ENCODE measurements at regions not wholly inside any gene's neighbourhood (a gene's known extent, or its start where the extent isn't known, plus 50 kb on each side); places are given as distances from the start of the nearest gene placed in this dataset.

GRCh38 chr2:8059255-8059654 lies 622.6 kb upstream of the ID2 start:
- DNase-seq (ENCODE audit: low read depth in 1 of 2, low spot score in 1 of 2), result no peak

DNA sequence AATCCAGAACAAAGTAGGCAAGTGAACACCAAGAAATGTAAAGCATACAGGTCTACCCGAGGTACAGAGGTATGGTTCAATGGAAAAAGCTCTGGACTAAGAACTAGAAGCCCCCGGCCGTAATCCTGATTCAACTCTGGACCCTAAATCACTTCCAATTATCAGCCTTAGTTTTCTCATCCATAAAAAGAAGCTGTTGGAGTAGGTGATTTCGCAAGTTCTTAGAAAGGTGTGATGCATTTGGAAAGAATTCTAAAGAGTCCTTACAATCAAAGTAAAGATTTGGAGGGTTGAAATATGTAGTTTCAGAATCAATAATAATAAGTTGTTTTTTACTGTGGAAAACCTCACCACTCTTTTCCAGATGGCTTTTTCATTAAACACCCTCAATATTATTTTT lies 622.1 kb upstream of the ID2 start:
- DNase-seq (ENCODE audit: low read depth in 1 of 2, low spot score in 1 of 2), result no peak

GRCh38 chr2:8061219-8061618 lies 620.6 kb upstream of the ID2 start:
- DNase-seq (ENCODE audit: low read depth in 1 of 2, low spot score in 1 of 2), result no peak

DNA sequence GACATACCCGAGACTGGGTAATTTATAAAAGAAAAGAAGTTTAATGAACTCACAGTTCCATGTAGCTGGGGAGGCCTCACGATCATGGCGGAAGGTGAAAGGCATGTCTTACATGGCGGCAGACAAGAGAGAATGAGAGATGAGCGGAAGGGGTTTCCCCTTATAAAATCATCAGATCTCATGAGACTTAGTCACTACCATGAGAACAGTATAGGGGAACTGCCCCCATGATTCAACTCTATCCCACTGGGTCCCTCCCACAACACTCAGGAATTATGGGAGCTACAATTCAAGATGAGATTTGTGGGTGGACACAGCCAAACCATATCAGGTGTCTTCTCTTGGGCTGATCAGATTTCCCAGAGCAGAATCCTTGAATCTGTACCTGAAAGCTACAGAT lies 617.3 kb upstream of the ID2 start:
- DNase-seq (ENCODE audit: low read depth in 1 of 2, low spot score in 1 of 2), result no peak

DNA sequence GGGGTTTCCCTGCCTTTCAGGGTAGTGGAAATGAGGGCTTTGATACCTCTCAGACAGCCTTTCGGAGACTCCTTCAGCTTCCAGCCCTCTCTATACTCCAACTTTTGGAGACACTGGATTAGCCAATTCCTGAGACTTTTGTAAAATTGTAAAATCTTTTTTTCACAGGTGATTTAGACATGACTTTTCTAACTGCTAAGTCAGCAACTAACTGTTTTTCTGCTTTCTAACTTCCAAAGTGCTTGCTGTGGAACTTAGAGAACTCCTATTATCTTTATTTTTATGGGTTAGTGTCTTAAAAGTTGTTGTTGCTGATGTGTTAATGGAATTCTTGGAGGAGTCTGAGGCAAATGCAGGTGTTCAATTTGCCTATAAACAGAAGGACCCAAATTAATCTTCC lies 616.7 kb upstream of the ID2 start:
- no peak for DNase-seq (ENCODE audit: low read depth in 1 of 2, low spot score in 1 of 2)

- no peak for DNase-seq (ENCODE audit: low read depth in 1 of 2, low spot score in 1 of 2)
Observed at GRCh38 chr2:8067784-8068336, 614.0 kb upstream of the ID2 start.

DNA sequence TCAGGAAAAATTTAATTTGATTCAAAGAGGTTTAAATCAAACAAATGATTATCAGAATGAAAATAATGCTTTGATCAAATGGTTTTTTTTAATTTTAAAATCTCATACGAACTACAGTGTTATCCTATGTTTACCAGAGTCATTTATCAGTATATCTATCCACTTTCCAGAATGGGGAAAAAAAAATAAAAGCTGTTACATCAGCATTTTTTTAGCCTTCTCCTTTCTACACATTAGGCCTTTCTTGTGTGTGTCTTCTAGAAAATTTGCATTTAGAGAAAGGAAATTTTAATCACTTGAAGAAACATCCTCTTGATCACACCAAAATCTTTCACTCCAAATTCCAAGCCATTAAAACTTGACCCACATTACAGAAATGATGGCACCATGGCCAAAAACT lies 608.9 kb upstream of the ID2 start:
- DNase-seq (ENCODE audit: low read depth in 1 of 2, low spot score in 1 of 2), result no peak

DNA sequence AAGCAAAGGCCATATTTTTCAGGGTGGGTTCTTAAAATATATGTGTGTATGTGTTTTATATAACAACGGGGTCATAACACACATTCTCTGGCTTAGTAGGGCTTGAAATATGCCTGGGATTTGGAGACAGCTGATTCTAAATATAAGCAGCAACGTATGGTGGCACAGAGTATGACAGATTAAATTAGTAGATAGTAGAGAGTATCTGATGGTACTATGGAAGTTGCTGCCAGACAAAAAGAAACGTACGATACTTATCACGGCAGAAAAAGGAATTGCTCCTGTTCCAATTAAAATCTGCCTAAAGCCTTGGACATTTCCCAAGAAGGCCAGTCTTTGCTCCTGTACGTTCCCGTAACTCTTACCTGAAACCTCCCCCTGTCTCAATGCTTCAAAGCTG lies 607.9 kb upstream of the ID2 start:
- no peak for DNase-seq (ENCODE audit: low read depth in 1 of 2, low spot score in 1 of 2)

GRCh38 chr2:8076448-8077342 lies 605.2 kb upstream of the ID2 start:
- no peak for DNase-seq (ENCODE audit: low read depth in 1 of 2, low spot score in 1 of 2)

DNA sequence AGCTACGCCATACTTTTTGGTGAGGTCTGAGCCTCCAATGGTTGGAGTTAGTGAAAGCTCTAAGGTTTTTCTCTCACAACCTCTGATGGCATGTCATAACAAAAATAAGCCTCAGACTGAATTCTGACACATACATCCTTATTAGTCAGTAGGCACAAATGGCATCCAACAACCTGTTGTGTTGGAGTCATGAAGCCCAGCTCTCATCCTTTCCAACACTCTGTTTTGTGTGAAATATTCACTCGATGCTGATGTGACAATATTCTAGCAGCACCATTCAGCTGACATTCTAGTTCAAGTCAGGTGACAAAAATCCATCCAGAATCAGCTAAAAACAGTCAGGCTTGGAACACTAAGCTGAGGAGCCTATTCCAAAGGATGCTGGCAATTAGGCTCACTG lies 603.2 kb upstream of the ID2 start:
- no peak for DNase-seq (ENCODE audit: low read depth in 1 of 2, low spot score in 1 of 2)

GRCh38 chr2:8080063-8080462 lies 601.8 kb upstream of the ID2 start:
- no peak for DNase-seq (ENCODE audit: low read depth in 1 of 2, low spot score in 1 of 2)

GRCh38 chr2:8081130-8081529 lies 600.7 kb upstream of the ID2 start:
- no peak for DNase-seq (ENCODE audit: low read depth in 1 of 2, low spot score in 1 of 2)

- no peak for DNase-seq (ENCODE audit: low read depth in 1 of 2, low spot score in 1 of 2)
Observed at GRCh38 chr2:8082840-8083239, 599.0 kb upstream of the ID2 start.

GRCh38 chr2:8086357-8086756 lies 595.5 kb upstream of the ID2 start:
- no peak for DNase-seq (ENCODE audit: low read depth in 1 of 2, low spot score in 1 of 2)

GRCh38 chr2:8086796-8087479 lies 594.9 kb upstream of the ID2 start:
- DNase-seq (ENCODE audit: low read depth in 1 of 2, low spot score in 1 of 2), result no peak

DNA sequence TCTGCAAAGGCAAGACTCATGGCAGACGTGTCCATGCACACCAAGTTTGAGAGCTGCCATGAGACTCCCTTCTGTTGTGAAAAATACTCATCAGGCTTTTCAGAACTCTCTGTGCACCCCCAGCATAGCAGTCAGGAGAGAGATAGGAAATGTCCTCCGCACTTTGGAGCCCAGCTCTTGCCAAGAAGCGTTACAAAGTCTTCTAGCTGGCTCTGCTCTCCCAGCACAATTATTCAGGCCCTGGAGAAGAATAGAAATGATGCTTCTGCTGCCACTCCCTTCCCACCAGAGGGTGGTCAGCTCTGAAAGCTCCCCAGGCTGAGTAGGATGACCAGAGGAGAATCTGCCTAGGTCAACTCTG lies 594.4 kb upstream of the ID2 start:
- DNase-seq (ENCODE audit: low read depth in 1 of 2, low spot score in 1 of 2), result no peak

- DNase-seq (ENCODE audit: low read depth in 1 of 2, low spot score in 1 of 2), result no peak
Observed at GRCh38 chr2:8088810-8089209, 593.0 kb upstream of the ID2 start.

- DNase-seq (ENCODE audit: low read depth in 1 of 2, low spot score in 1 of 2), result no peak
Observed at GRCh38 chr2:8089596-8089995, 592.3 kb upstream of the ID2 start.

DNA sequence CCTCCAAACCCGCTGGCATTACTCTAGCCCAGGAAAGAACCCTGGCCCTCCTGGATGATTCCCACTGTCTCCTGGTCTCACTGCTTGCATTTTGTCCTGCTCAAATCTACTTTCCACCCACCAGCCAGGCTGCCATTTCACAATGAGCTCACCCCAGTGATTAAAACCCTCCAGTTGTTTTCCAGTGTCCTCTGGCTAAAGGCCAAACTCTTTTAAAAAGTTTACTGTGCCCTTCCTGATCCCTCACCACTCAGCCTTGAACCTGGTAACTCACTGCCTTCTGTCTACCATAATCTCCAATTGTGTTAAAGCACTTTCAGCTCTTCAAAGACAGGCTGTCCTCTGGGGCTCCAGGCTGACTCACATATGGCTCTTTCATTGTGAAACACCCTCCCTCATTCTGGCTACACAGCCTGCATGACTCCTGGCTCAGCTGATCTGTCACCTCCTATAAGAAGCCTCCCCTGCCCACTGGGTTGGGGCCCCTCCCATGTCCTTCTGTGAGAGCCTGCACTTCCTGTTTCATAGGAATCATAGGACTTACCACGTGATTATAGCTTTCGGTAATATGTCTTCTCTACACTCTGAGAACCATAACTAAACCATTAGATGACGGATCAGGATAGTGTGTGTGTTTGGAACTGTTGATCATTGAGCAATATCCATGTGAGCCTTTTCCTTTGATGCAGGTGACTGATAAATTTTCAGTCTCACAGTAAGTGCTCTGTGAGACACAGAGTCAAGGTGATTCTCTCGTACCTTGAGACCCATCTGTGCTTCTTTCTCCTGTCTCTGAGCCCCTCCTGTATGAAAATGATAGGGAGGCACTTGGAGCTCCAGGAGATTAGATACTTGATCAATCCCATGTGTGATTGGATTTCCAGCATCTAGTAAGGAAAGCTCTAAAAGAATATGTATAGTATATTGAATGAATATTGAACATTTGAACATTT lies 590.8 kb upstream of the ID2 start:
- peak; percentile 24 to 43 for DNase-seq (ENCODE audit: low read depth in 1 of 2, low spot score in 1 of 2)

DNA sequence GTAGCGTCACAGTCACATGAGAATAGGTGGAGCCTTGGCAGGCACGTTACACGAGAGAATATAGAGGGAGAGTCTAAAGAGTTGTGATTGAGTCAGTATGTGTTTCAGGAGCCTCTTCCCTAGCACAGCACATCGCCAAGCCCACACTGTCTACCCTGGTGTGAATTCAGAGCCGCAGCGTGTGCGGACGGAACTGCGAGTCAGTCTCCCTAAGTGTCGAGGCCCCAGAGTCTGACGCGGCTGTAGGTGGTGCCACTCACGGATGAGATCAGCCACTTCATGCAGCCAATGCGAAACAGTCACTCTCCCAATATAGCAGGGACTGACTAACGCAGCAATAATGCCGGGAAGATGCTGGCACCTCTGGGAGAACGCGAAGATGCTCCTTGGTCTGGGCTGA lies 587.3 kb upstream of the ID2 start:
- DNase-seq (ENCODE audit: low read depth in 1 of 2, low spot score in 1 of 2), result no peak

DNA sequence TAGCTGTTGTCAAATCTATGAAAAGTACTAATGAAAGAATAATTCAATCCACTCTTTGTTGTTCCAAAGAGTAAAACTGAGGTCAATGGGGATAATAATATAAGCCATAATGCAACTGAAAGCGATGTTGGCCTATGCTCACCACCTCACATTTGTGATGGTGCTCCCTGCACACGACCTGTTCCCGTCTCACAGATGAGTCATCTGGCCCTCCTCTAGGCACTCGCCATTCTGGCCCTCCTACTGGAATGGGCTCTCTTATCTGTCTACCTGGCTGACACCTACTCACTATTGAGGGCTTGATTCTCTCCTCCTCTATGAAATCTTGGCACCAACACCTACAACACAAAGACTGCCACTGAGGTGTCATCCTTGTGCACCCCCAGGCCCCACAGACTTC lies 585.9 kb upstream of the ID2 start:
- no peak for DNase-seq (ENCODE audit: low read depth in 1 of 2, low spot score in 1 of 2)
